DND-41 (cell line): ENCODE measurements at regions not wholly inside any gene's neighbourhood (a gene's known extent, or its start where the extent isn't known, plus 50 kb on each side); places are given as distances from the start of the nearest gene placed in this dataset.

ENCODE experiments used
- ATAC-seq: fragments of 200-7000 bp; cut with Tn5 transposase; 3 replicates; pipeline ENCODE4 v1.9.1; 2021; ENCODE audit warnings: low read depth; ENCODE audit not compliant: insufficient read depth
- DNase-seq: peaks from one replicate; pipeline ENCODE4 v3.0.0-alpha.2; 2020
- H2AFZ ChIP-seq: 2 replicates; pipeline ENCODE4 v1.6.0; 2012; ENCODE audit warnings: low read depth, low read length
- H3K27ac ChIP-seq: 2 replicates; pipeline ENCODE4 v1.5.1; 2012; ENCODE audit warnings: low read length, inconsistent platforms
- H3K27me3 ChIP-seq: fragments of 200-600 bp; sonication (generic); 2 replicates; pipeline ENCODE4 v1.6.0; 2012; ENCODE audit warnings: low read length, mild to moderate bottlenecking, inconsistent platforms; ENCODE audit not compliant: insufficient read depth, poor library complexity
- H3K36me3 ChIP-seq: 2 replicates; pipeline ENCODE4 v1.5.1; 2012; ENCODE audit warnings: low read length, inconsistent platforms; ENCODE audit not compliant: insufficient read depth
- H3K4me1 ChIP-seq: 2 replicates; pipeline ENCODE4 v1.5.1; 2012; ENCODE audit warnings: mild to moderate bottlenecking, low read length; ENCODE audit not compliant: insufficient read depth
- H3K4me2 ChIP-seq: 2 replicates; pipeline ENCODE4 v1.6.0; 2012; ENCODE audit warnings: mild to moderate bottlenecking, moderate library complexity, low read length, inconsistent platforms; ENCODE audit not compliant: insufficient read depth
- H3K4me3 ChIP-seq, 2 experiments: fragments of 200-600 bp in 1 of 2; shearing (Covaris generic) in 1 of 2; 2 replicates each; pipeline ENCODE4 v1.5.1; 2012 to 2016; ENCODE audit warnings: inconsistent platforms in 2 of 2, low read length in 2 of 2, mild to moderate bottlenecking in 2 of 2, low read depth in 1 of 2, moderate library complexity in 1 of 2
- H3K79me2 ChIP-seq: 2 replicates; pipeline ENCODE4 v1.6.0; 2012; ENCODE audit warnings: low read length, inconsistent platforms; ENCODE audit not compliant: insufficient read depth
- H3K9ac ChIP-seq: 2 replicates; pipeline ENCODE4 v1.6.0; 2012; ENCODE audit warnings: low read depth, mild to moderate bottlenecking, inconsistent platforms, low read length, moderate library complexity
- H3K9me3 ChIP-seq: 2 replicates; pipeline ENCODE4 v1.5.1; 2012; ENCODE audit warnings: low read length, moderate library complexity, mild to moderate bottlenecking, inconsistent platforms; ENCODE audit not compliant: insufficient read depth, severe bottlenecking
- H4K20me1 ChIP-seq: 2 replicates; pipeline ENCODE4 v1.6.0; 2012; ENCODE audit warnings: low read length; ENCODE audit not compliant: insufficient read depth
- EZH2 ChIP-seq: IDR thresholded peaks from 3 replicates; pipeline ENCODE4 v1.6.1; 2012; ENCODE audit warnings: borderline replicate concordance, low read depth, mild to moderate bottlenecking, moderate library complexity, low read length, inconsistent platforms; ENCODE audit not compliant: severe bottlenecking
- TF ChIP-seq, protein P1 (sequence below): IDR thresholded peaks from 2 replicates; pipeline ENCODE4 v1.5.1; 2012; ENCODE audit warnings: borderline replicate concordance, low read length, moderate library complexity, mild to moderate bottlenecking; ENCODE audit not compliant: poor library complexity, severe bottlenecking; ENCODE audit errors: extremely low read depth

DNA sequence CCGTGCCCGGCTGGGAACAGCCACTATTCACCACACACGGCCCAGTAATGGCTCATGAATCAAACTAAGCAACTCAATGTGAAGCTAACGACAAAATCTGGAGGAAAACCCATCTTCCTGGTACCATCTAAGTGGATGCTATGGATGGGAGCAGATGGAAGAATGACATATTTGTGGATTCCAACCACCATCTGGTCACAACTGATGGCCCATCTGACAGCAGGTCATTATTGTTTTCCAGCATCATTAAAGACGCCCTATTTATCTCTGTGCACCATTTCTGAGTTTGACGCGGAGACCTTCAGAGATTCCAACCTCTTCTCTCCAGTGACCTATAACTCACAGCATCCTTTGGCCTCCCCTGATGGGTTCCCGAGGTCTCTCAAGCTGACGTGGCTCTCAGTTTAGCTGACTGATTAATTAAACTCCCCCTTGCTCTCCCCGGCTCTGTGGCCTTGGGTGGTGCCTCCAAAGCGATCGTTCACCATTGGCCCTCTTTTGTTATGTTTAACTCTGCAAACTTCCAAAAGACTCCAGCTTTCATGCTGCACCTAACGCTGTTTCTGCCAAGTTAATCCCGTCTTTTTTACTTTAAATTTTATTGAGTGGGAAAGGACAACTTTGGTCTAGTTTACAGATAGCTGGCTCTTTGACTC is 1514.4 kb downstream of the BRD1 start:
- TF ChIP-seq EZH2, result no peak
- TF ChIP-seq, protein P1, sequence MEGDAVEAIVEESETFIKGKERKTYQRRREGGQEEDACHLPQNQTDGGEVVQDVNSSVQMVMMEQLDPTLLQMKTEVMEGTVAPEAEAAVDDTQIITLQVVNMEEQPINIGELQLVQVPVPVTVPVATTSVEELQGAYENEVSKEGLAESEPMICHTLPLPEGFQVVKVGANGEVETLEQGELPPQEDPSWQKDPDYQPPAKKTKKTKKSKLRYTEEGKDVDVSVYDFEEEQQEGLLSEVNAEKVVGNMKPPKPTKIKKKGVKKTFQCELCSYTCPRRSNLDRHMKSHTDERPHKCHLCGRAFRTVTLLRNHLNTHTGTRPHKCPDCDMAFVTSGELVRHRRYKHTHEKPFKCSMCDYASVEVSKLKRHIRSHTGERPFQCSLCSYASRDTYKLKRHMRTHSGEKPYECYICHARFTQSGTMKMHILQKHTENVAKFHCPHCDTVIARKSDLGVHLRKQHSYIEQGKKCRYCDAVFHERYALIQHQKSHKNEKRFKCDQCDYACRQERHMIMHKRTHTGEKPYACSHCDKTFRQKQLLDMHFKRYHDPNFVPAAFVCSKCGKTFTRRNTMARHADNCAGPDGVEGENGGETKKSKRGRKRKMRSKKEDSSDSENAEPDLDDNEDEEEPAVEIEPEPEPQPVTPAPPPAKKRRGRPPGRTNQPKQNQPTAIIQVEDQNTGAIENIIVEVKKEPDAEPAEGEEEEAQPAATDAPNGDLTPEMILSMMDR, result no peak
- Histone ChIP-seq H3K79me2 (no peaks in the 10 kb centered on the region), H3K27me3 (no peaks in the 10 kb centered on the region), H3K4me3 (no peak overlapping the region), H3K36me3 (no peaks in the 10 kb centered on the region), H2AFZ (no peak overlapping the region), H3K4me1 (no peaks in the 10 kb centered on the region), H3K27ac (no peak overlapping the region), H3K4me2 (no peak overlapping the region), H4K20me1 (no peaks in the 10 kb centered on the region), H3K9ac (no peak overlapping the region), H3K9me3 (peaks cover 16% of the 10 kb centered on the region)
- DNase-seq (no peak), ATAC-seq (no peak)

DNA sequence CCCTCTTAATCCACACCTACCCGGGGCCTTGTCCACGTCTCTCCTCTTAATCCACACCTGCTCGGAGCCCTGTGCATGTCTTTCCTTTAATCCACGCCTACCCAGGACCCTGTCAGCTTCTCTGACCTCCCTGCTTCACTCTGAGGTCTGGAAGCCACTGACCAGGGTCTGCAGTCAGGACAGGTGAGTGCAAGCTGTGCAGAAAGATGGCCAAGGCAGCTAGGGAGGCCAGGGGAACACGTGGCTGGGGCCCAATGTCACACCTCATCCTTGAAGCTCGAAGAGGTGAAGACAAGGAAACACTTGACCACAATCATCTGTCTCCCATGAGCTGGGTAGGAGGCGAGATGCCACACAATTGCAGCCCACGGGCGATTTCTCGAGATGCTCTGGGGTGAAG is 1516.9 kb downstream of the BRD1 start:
- no peak overlapping the region for H3K4me3 ChIP-seq
- H3K36me3 ChIP-seq, result no peaks in the 10 kb centered on the region
- DNase-seq, result no peak
- peaks cover 16% of the 10 kb centered on the region for H3K9me3 ChIP-seq
- H3K4me1 ChIP-seq, result no peaks in the 10 kb centered on the region
- H3K79me2 ChIP-seq, result no peaks in the 10 kb centered on the region
- no peaks in the 10 kb centered on the region for H4K20me1 ChIP-seq
- no peak overlapping the region for H2AFZ ChIP-seq
- no peak overlapping the region for H3K9ac ChIP-seq
- TF ChIP-seq, protein P1, result no peak
- no peak for TF ChIP-seq EZH2
- no peak overlapping the region for H3K27ac ChIP-seq
- no peak for ATAC-seq
- H3K27me3 ChIP-seq, result no peaks in the 10 kb centered on the region
- no peak overlapping the region for H3K4me2 ChIP-seq

DNA sequence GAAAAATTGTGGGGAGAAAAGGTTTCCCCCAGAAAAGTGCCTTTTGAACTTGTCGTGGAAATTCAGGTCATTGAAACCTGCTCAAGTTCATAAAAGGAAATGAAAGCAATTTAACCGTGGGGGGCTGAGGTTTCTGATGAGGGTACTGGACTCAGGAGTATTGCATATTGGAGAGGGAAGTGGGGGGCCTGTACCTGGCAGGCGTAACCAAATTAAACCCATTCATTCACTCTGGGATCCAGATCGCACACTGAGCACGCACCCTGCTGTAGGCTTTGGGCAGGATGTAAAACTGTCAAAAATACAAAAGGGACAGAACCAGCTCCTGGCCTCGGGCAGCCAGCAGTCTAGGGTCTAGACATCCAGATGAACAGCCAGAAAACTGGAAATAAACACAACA is 1517.4 kb downstream of the BRD1 start:
- Histone ChIP-seq H3K4me2 (no peak overlapping the region), H3K27ac (no peak overlapping the region)

DNA sequence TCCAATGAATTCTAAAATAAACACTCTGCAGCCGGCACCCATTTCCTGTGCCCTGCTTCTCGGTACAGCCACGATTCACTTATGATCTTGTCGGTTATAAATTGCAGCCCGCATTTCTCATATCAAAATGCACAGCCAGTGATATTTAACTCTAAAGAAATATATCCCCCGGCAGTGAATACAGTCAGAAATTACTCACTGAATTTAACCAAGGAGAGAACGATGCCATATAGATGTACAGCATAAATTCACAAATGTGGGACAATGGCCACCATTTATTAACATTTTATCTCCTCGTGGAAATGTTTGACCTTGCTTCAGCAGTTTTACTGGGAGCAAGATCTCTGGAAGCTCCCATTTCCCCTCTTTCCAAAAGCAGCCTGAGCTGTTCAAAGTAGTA is 1517.8 kb downstream of the BRD1 start:
- H3K4me3 ChIP-seq, result no peak overlapping the region
- H3K9me3 ChIP-seq, result peaks cover 16% of the 10 kb centered on the region
- no peak overlapping the region for H2AFZ ChIP-seq
- DNase-seq (no peak), ATAC-seq (no peak)
- no peaks in the 10 kb centered on the region for H4K20me1 ChIP-seq
- no peak overlapping the region for H3K27ac ChIP-seq
- H3K9ac ChIP-seq, result no peak overlapping the region
- no peaks in the 10 kb centered on the region for H3K36me3 ChIP-seq
- no peaks in the 10 kb centered on the region for H3K79me2 ChIP-seq
- no peak for TF ChIP-seq EZH2
- TF ChIP-seq, protein P1, result no peak
- H3K27me3 ChIP-seq, result no peaks in the 10 kb centered on the region
- H3K4me2 ChIP-seq, result no peak overlapping the region
- no peaks in the 10 kb centered on the region for H3K4me1 ChIP-seq

More for the DNA sequence above, 1517.4 kb downstream of the BRD1 start:
- Histone ChIP-seq H3K4me1 (no peaks in the 10 kb centered on the region), H3K36me3 (no peaks in the 10 kb centered on the region), H3K27me3 (no peaks in the 10 kb centered on the region), H3K4me3 (no peak overlapping the region), H3K9me3 (peaks cover 16% of the 10 kb centered on the region), H3K9ac (no peak overlapping the region), H3K79me2 (no peaks in the 10 kb centered on the region), H2AFZ (no peak overlapping the region), H4K20me1 (no peaks in the 10 kb centered on the region)
- ATAC-seq, result no peak
- no peak for DNase-seq
- TF ChIP-seq EZH2, result no peak
